HepG2 (cell line): ENCODE measurements at regions not wholly inside any gene's neighbourhood (a gene's known extent, or its start where the extent isn't known, plus 50 kb on each side); places are given as distances from the start of the nearest gene placed in this dataset.

Experiments used
- ATAC-seq: fragments of 200-7000 bp; cut with Tn5 transposase; 3 replicates; pipeline ENCODE4 v1.9.1; 2020; ENCODE audit warnings: mild to moderate bottlenecking, moderate library complexity
- BruUV-seq: library from RNA; stranded (reverse); fragments of 400-500 nt; replicated peaks from 2 replicates; lab custom pipeline; 2021; lab: Mats Ljungman, UMichigan
- CTCF ChIA-PET: fragments of 300-600 bp; formaldehyde crosslinking; extraction: SDS; loops from one replicate; lab custom pipeline; 2021; ENCODE audit warnings: low total read pairs, inconsistent platforms, low intra/inter-chr PET ratio; lab: Yijun Ruan, JAX
- POLR2A ChIA-PET: fragments of 350-600 bp; sonication (Branson Sonifier 250); formaldehyde crosslinking; loops from one replicate; lab custom pipeline; 2020; ENCODE audit warnings: antibody characterized with exemption, inconsistent platforms; lab: Yijun Ruan, JAX
- DNase-seq: peaks from one replicate; pipeline ENCODE4 v3.0.0-alpha.2; 2015; ENCODE audit warnings: low spot score
- FAIRE-seq: peaks from 3 replicates; lab custom pipeline; 2011; peaks lifted over from hg19 to GRCh38; lab: Jason Lieb, UNC
- H2AFZ ChIP-seq: one replicate; pipeline ENCODE4 v1.6.1; 2011; ENCODE audit warnings: low read length, inconsistent platforms
- H3K27ac ChIP-seq: fragments of 300-600 bp; 3 replicates; pipeline ENCODE4 v1.8.0; 2011; ENCODE audit warnings: mixed run types, mild to moderate bottlenecking, mixed read lengths, low read length, inconsistent platforms; ENCODE audit not compliant: insufficient read depth; ENCODE audit errors: extremely low read length
- H3K27me3 ChIP-seq, 2 experiments: fragments of 200-600 bp in 1 of 2; 2 replicates in 1 of 2; 3 replicates in 1 of 2; pipeline versions ENCODE4 v1.6.0 to v1.8.0; 2011; ENCODE audit warnings: low read length in 2 of 2, mild to moderate bottlenecking in 2 of 2, moderate library complexity in 2 of 2, inconsistent platforms in 1 of 2; ENCODE audit not compliant: insufficient read depth in 2 of 2, control insufficient read depth in 1 of 2
- H3K36me3 ChIP-seq, 2 experiments: fragments of 200-600 bp in 1 of 2; replicated peaks in 1 of 2; 2 replicates in 1 of 2; 3 replicates in 1 of 2; pipeline versions ENCODE4 v1.5.1 to v1.8.0; 2011; ENCODE audit warnings: low read length in 2 of 2, inconsistent platforms in 1 of 2; ENCODE audit not compliant: insufficient read depth in 2 of 2, control insufficient read depth in 1 of 2
- H3K4me1 ChIP-seq: 2 replicates; pipeline ENCODE4 v1.5.1; 2012; ENCODE audit warnings: low read length, inconsistent platforms; ENCODE audit not compliant: insufficient read depth
- H3K4me2 ChIP-seq: 2 replicates; pipeline ENCODE4 v1.6.0; 2011; ENCODE audit warnings: low read depth, low read length, inconsistent platforms
- H3K4me3 ChIP-seq, 3 experiments: fragments of 200-600 bp in 1 of 3; sonication (generic), shearing (Covaris generic) in 1 of 3; replicated peaks in 1 of 3; 2 replicates each; pipeline ENCODE4 v1.5.1; 2011 to 2016; ENCODE audit warnings: low read length in 3 of 3, inconsistent platforms in 2 of 3, low read depth in 2 of 3, mild to moderate bottlenecking in 2 of 3, control low read depth in 1 of 3, mixed read lengths in 1 of 3; ENCODE audit not compliant: insufficient read depth in 1 of 3
- H3K79me2 ChIP-seq: one replicate; pipeline ENCODE4 v1.6.1; 2011; ENCODE audit warnings: low read length, inconsistent platforms; ENCODE audit not compliant: insufficient read depth
- H3K9ac ChIP-seq: 2 replicates; pipeline ENCODE4 v1.6.0; 2011; ENCODE audit warnings: mild to moderate bottlenecking, low read depth, low read length, inconsistent platforms; ENCODE audit not compliant: insufficient read depth
- H3K9me3 ChIP-seq: 2 replicates; pipeline ENCODE4 v1.5.1; 2012; ENCODE audit warnings: mild to moderate bottlenecking, low read length
- H4K20me1 ChIP-seq: 2 replicates; pipeline ENCODE4 v1.6.0; 2011; ENCODE audit warnings: inconsistent platforms, mild to moderate bottlenecking, low read length, moderate library complexity; ENCODE audit not compliant: insufficient read depth
- AGO1 ChIP-seq: fragments of 200-400 bp; formaldehyde crosslinking; IDR thresholded peaks from 2 replicates; pipeline ENCODE4 v1.6.1; 2017; ENCODE audit warnings: mild to moderate bottlenecking, low read depth, low read length, moderate library complexity; ENCODE audit not compliant: poor library complexity, severe bottlenecking
- CTCF ChIP-seq: sonication (generic); formaldehyde crosslinking; IDR thresholded peaks from 2 replicates; pipeline ENCODE4 v1.5.0; 2020; ENCODE audit warnings: mild to moderate bottlenecking, missing genetic modification reagents, moderate library complexity
- MTA3 ChIP-seq: sonication (generic); formaldehyde crosslinking; IDR thresholded peaks from 2 replicates; pipeline ENCODE4 v1.4.0; 2020; ENCODE audit warnings: missing genetic modification reagents
- NFE2L2 ChIP-seq: fragments of 150-350 bp; IDR thresholded peaks from 2 replicates; pipeline ENCODE4 v1.6.1; 2014; ENCODE audit warnings: low read length
- RAD21 ChIP-seq: fragments of 450-650 bp; formaldehyde crosslinking; IDR thresholded peaks from 2 replicates; pipeline ENCODE4 v1.5.0; 2020; ENCODE audit warnings: mild to moderate bottlenecking
- SMC3 ChIP-seq: IDR thresholded peaks from 2 replicates; pipeline ENCODE4 v1.6.1; 2011; ENCODE audit warnings: low read length, improper control_type of control experiment
- SNAPC5 ChIP-seq: sonication (generic); formaldehyde crosslinking; IDR thresholded peaks from 2 replicates; pipeline ENCODE4 v1.8.1; 2023; ENCODE audit warnings: mild to moderate bottlenecking, missing genetic modification reagents, borderline replicate concordance
- STAG1 ChIP-seq: sonication (generic); formaldehyde crosslinking; IDR thresholded peaks from 2 replicates; pipeline ENCODE4 v1.4.0; 2020; ENCODE audit warnings: missing genetic modification reagents
- ZFAT ChIP-seq: sonication (generic); formaldehyde crosslinking; conservative IDR thresholded peaks from 2 replicates; pipeline ENCODE4 v1.8.1; 2023; ENCODE audit warnings: missing genetic modification reagents, inconsistent platforms
- ZNF574 ChIP-seq: sonication (generic); formaldehyde crosslinking; IDR thresholded peaks from 2 replicates; pipeline ENCODE4 v1.4.0; 2020; ENCODE audit warnings: missing genetic modification reagents
- WGBS: methylation state at CpG from one replicate; pipeline ENCODE4 v1.1.6; 2017; ENCODE audit warnings: low lambda C conversion rate; 5-methylcytosine and 5-hydroxymethylcytosine counted together
- in situ Hi-C: cut with HindIII; loops from 2 replicates; pipeline ENCODE4 v1.10.0; 2017; ENCODE audit warnings: low pct_unique_long_range_greater_than_20kb; ENCODE audit not compliant: extremely low pct_ligation_motif_present
- intact Hi-C: fragments of 100-400 bp; cut with micrococcal nuclease; formaldehyde crosslinking; loops from one replicate; pipeline ENCODE4 v1.10.0; 2022; ENCODE audit not compliant: unreplicated experiment

GRCh38 chr1:5620997-5621396, 371.2 kb downstream of the NPHP4 start:
- intact Hi-C loops: no loop called here
- ChIA-PET CTCF (interaction anchor here (0.8 to 1.2 kb wide), 3 partner anchors 106 to 227 kb away, joined by 3 to 5 read pairs (median 3); no protein-coding TSS in a partner anchor), POLR2A (no interaction called here)
- TF ChIP-seq MTA3 (CRISPR knock-in tag) (no peak), SMC3 (peak; percentile 62), ZFAT (CRISPR knock-in tag) (no peak), SNAPC5 (CRISPR knock-in tag) (no peak), NFE2L2 (no peak), STAG1 (CRISPR knock-in tag) (peak; percentile 54), RAD21 (CRISPR knock-in tag) (peak; percentile 40; the same call in 1 of the 2 replicates), CTCF (CRISPR knock-in tag) (peak; percentile 55), AGO1 (no peak), ZNF574 (CRISPR knock-in tag) (no peak)
- H2AFZ ChIP-seq: no peak overlapping the region
- in situ Hi-C loops: loop anchor here (5.0 kb wide), 1 partner anchor 109 kb away; no protein-coding TSS in a partner anchor
- H3K4me3 ChIP-seq: no peak overlapping the region
- no peak overlapping the region for H3K9ac ChIP-seq
- no peaks in the 10 kb centered on the region for H4K20me1 ChIP-seq
- no peak overlapping the region for H3K27ac ChIP-seq
- no TSS peak for BruUV-seq
- no peak overlapping the region for H3K4me2 ChIP-seq
- DNase-seq: peak; percentile 26
- FAIRE-seq: no peak
- no peaks in the 10 kb centered on the region for H3K4me1 ChIP-seq
- peak; percentile 82 for ATAC-seq
- peaks cover 5 to 29% of the 10 kb centered on the region in 2 experiments; a peak in 4 of 5 replicates for H3K27me3 ChIP-seq
- no peaks in the 10 kb centered on the region for H3K36me3 ChIP-seq
- 0% methylated on average over 3 of the region's 3 CpGs for WGBS
- no peaks in the 10 kb centered on the region for H3K9me3 ChIP-seq
- H3K79me2 ChIP-seq: no peaks in the 10 kb centered on the region
